Stomach (tissue), 8 donors: ENCODE measurements at regions not wholly inside any gene's neighbourhood (a gene's known extent, or its start where the extent isn't known, plus 50 kb on each side); places are given as distances from the start of the nearest gene placed in this dataset.

Experiments
- DNase-seq, 2 donors: peaks; one replicate each; pipeline versions ENCODE4 v3.0.0 to v3.0.0-alpha.2; 2013 to 2019
- H3K27ac ChIP-seq, 5 donors: fragments of 200-600 bp in 4 of 5; sonication (generic) in 4 of 5; one replicate each; pipeline ENCODE4 v1.5.1; 2013 to 2019; ENCODE audit warnings: mild to moderate bottlenecking in 1 of 5, moderate library complexity in 1 of 5
- H3K27me3 ChIP-seq, 3 donors: fragments of 200-600 bp; sonication (generic); one replicate each; pipeline ENCODE4 v1.5.1; 2017 to 2019; ENCODE audit warnings: mixed run types in 1 of 3
- H3K36me3 ChIP-seq, 4 donors: fragments of 200-600 bp; sonication (generic); 1 replicate in 3 of 4; 2 replicates in 1 of 4; pipeline ENCODE4 v1.5.1; 2016 to 2019
- H3K4me1 ChIP-seq, 4 donors: fragments of 200-600 bp; sonication (generic); one replicate each; pipeline ENCODE4 v1.5.1; 2016 to 2019
- H3K4me3 ChIP-seq, 4 donors: fragments of 200-600 bp; sonication (generic) in 3 of 4; one replicate each; pipeline ENCODE4 v1.5.1; 2016 to 2019; ENCODE audit warnings: mild to moderate bottlenecking in 1 of 4
- H3K9me3 ChIP-seq, 4 donors: fragments of 200-600 bp; sonication (generic); one replicate each; pipeline ENCODE4 v1.5.1; 2016 to 2019
- CTCF ChIP-seq, 7 experiments: fragments of 450-650 bp in 4 of 7; fragments of 200-600 bp in 3 of 7; sonication (generic) in 3 of 7; IDR thresholded peaks; one replicate each; pipeline ENCODE4 v1.5.1; 2016 to 2019; ENCODE audit warnings: antibody characterized with exemption in 7 of 7, control low read depth in 2 of 7, mild to moderate bottlenecking in 1 of 7
- EP300 ChIP-seq: sonication (generic); formaldehyde crosslinking; IDR thresholded peaks from one replicate; pipeline ENCODE4 v1.6.1; 2017; ENCODE audit warnings: antibody characterized with exemption
- POLR2A ChIP-seq, 4 donors: fragments of 450-650 bp; IDR thresholded peaks; one replicate each; pipeline ENCODE4 v1.6.1; 2016; ENCODE audit warnings: antibody characterized with exemption in 4 of 4, control low read depth in 2 of 4, mild to moderate bottlenecking in 1 of 4, moderate library complexity in 1 of 4
- POLR2AphosphoS5 ChIP-seq, 3 donors: sonication (generic); formaldehyde crosslinking; IDR thresholded peaks; one replicate each; pipeline ENCODE4 v1.6.1; 2016; ENCODE audit warnings: antibody characterized with exemption in 3 of 3
- WGBS, 5 donors: extraction: QIAGEN DNeasy Blood & Tissue Kit in 3 of 5; methylation state at CpG; one replicate each; pipeline versions ENCODE4 v1.1.5 to v1.1.7; 2013 to 2018; 5-methylcytosine and 5-hydroxymethylcytosine counted together
- intact Hi-C: fragments of 100-400 bp; cut with DNase I; formaldehyde crosslinking; loops from one replicate; pipeline ENCODE4 v1.15.1; 2023; ENCODE audit warnings: low total_unique reads
- donor health status: healthy with polysubstance abuse.
- donor health status: Bipolar disorder and iron deficiency.
- donor health status: healthy.

GRCh38 chr9:86790805-86791204, 156.5 kb downstream of the GAS1 start:
- Histone ChIP-seq H3K27ac (no peak overlapping the region), H3K4me3 (no peak overlapping the region), H3K9me3 (no peaks in the 10 kb centered on the region), H3K27me3 (no peaks in the 10 kb centered on the region), H3K4me1 (peaks cover 0 to 20% (median 8%) of the 10 kb centered on the region in 4 donors), H3K36me3 (no peaks in the 10 kb centered on the region)
- WGBS, 5 donors, result 80 to 86% (median 81%) methylated on average over 4 of the region's 4 CpGs
- DNase-seq, result no peak
- TF ChIP-seq POLR2A (IDR thresholded peaks at IDR 0.05) (no peak), POLR2AphosphoS5 (IDR thresholded peaks at IDR 0.05) (no peak), EP300 (no peak), CTCF (IDR thresholded peaks at IDR 0.05) (no peak)
- intact Hi-C loops, result no loop called here

- no peak for DNase-seq
- Histone ChIP-seq H3K4me3 (no peak overlapping the region), H3K27ac (no peak overlapping the region), H3K27me3 (no peaks in the 10 kb centered on the region), H3K36me3 (no peaks in the 10 kb centered on the region), H3K4me1 (no peaks in the 10 kb centered on the region), H3K9me3 (no peaks in the 10 kb centered on the region)
- TF ChIP-seq POLR2A (IDR thresholded peaks at IDR 0.05) (no peak), EP300 (no peak), POLR2AphosphoS5 (IDR thresholded peaks at IDR 0.05) (no peak), CTCF (IDR thresholded peaks at IDR 0.05) (no peak)
- intact Hi-C loops, result no loop called here
- WGBS, 5 donors, result 86 to 92% (median 90%) methylated on average over 9 of the region's 9 CpGs
These were observed 158.8 kb downstream of the GAS1 start for GRCh38 chr9:86788456-86788855.

DNA sequence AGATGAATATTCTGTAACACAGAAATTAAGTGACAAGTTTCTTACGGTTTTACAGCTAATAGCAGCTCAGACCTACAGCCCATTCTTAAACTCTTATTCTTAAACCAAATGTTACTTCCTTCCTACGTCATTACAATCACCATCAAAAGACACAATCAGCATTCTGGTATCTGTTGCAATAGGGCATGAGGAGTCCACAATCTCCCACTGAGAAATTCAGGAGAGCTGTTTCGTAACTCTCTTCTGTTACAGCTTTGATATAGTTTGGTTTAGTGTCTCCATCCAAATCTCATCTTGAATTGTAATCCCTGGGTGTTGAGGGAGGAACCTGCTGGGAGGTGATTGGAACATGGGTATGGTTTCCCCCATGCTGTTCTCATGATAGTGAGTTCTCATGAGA, 163.4 kb downstream of the GAS1 start:
- Histone ChIP-seq H3K27ac (no peak overlapping the region), H3K4me1 (no peaks in the 10 kb centered on the region), H3K27me3 (no peaks in the 10 kb centered on the region), H3K36me3 (no peaks in the 10 kb centered on the region), H3K4me3 (no peak overlapping the region), H3K9me3 (no peaks in the 10 kb centered on the region)
- no peak for TF ChIP-seq POLR2A (IDR thresholded peaks at IDR 0.05)
- TF ChIP-seq EP300, result no peak
- TF ChIP-seq POLR2AphosphoS5 (IDR thresholded peaks at IDR 0.05), result no peak
- no peak for TF ChIP-seq CTCF (IDR thresholded peaks at IDR 0.05)
- intact Hi-C loops, result no loop called here
- WGBS, 5 donors, result 85 to 92% (median 88%) methylated on average over 3 of the region's 3 CpGs
- DNase-seq, result no peak

- 66 to 88% (median 78%) methylated on average over 2 of the region's 2 CpGs for WGBS, 5 donors
- Histone ChIP-seq H3K27me3 (no peaks in the 10 kb centered on the region), H3K4me3 (no peak overlapping the region), H3K9me3 (no peaks in the 10 kb centered on the region), H3K27ac (no peak overlapping the region), H3K4me1 (no peaks in the 10 kb centered on the region), H3K36me3 (no peaks in the 10 kb centered on the region)
- TF ChIP-seq EP300, result no peak
- TF ChIP-seq POLR2A (IDR thresholded peaks at IDR 0.05), result no peak
- no peak for TF ChIP-seq CTCF (IDR thresholded peaks at IDR 0.05)
- no peak for TF ChIP-seq POLR2AphosphoS5 (IDR thresholded peaks at IDR 0.05)
- no peak for DNase-seq
- intact Hi-C loops, result no loop called here
These were observed 164.5 kb downstream of the GAS1 start for GRCh38 chr9:86782831-86783230.
